Ishikawa (cell line): ENCODE measurements at regions not wholly inside any gene's neighbourhood (a gene's known extent, or its start where the extent isn't known, plus 50 kb on each side); places are given as distances from the start of the nearest gene placed in this dataset.

ENCODE experiments used
- CEBPB ChIP-seq: IDR thresholded peaks from 2 replicates; pipeline ENCODE4 v1.6.1; 2012
- CREB1 ChIP-seq: IDR thresholded peaks from 2 replicates; pipeline ENCODE4 v1.6.1; 2012; ENCODE audit warnings: low read depth
- EGR1 ChIP-seq: IDR thresholded peaks from 2 replicates; pipeline ENCODE4 v1.6.1; 2012
- EP300 ChIP-seq: IDR thresholded peaks from 2 replicates; pipeline ENCODE4 v1.6.1; 2012; ENCODE audit warnings: borderline replicate concordance
- FOXM1 ChIP-seq: IDR thresholded peaks from 2 replicates; pipeline ENCODE4 v1.6.1; 2012; ENCODE audit warnings: low read depth, borderline replicate concordance
- NFIC ChIP-seq: IDR thresholded peaks from 2 replicates; pipeline ENCODE4 v1.6.1; 2012
- RAD21 ChIP-seq: IDR thresholded peaks from 2 replicates; pipeline ENCODE4 v1.6.1; 2012; ENCODE audit warnings: low read depth
- TAF1 ChIP-seq: IDR thresholded peaks from 2 replicates; pipeline ENCODE4 v1.6.1; 2012; ENCODE audit warnings: low read depth, mild to moderate bottlenecking
- TCF12 ChIP-seq: IDR thresholded peaks from 2 replicates; pipeline ENCODE4 v1.6.1; 2012; ENCODE audit warnings: low read depth
- TEAD4 ChIP-seq: IDR thresholded peaks from 2 replicates; pipeline ENCODE4 v1.6.1; 2012
- YY1 ChIP-seq: IDR thresholded peaks from 2 replicates; pipeline ENCODE4 v1.6.1; 2012; ENCODE audit warnings: low read depth
- ZBTB7A ChIP-seq: IDR thresholded peaks from 2 replicates; pipeline ENCODE4 v1.6.1; 2012; ENCODE audit warnings: low read depth
- TF ChIP-seq, protein P1 (sequence below): IDR thresholded peaks from 2 replicates; pipeline ENCODE4 v1.6.1; 2012
- TF ChIP-seq, protein P2 (sequence below): IDR thresholded peaks from 2 replicates; pipeline ENCODE4 v1.6.1; 2012
- TF ChIP-seq, protein P3 (sequence below): IDR thresholded peaks from 2 replicates; pipeline ENCODE4 v1.6.1; 2012; ENCODE audit warnings: low read depth, mild to moderate bottlenecking

DNA sequence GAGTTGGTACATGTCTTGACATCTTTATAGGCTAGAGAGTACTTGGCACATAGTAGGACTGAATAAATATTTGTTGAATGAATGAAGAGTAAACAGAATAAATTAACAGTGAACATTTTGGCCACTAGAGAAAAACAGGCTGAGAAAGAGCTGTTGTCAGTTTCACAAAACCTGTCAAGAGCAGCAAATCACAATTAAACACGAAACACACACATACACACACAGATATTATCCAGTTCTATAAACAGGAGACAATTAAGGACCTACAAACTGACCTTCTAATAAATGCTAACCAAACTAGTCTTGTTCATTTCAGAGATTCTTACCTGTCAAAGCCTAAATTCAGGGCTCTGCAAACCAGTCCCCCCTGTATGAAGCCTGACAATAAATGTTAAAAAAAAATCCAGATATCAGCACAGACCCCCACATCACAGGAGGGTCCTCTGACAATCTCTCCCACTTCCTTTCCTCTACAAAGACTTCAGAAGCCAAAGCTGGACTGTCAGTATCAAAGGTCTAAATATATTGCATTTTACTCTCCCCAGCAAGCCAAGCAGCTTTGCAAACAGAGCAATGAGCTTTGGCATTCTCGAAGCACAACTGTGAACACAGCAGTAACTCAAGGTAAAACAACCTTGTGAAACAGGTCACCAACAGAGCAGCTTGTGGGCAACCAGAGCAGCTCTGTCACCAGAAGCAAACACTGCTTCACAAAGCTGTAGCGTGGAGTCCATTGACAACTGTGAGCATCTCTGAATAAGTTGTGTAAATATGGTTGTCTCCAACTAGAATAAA is 229.9 kb downstream of the TBXT start:
- TF ChIP-seq TEAD4 (no peak), CREB1 (no peak), CEBPB (no peak), RAD21 (no peak), TCF12 (no peak)
- TF ChIP-seq, protein P1, sequence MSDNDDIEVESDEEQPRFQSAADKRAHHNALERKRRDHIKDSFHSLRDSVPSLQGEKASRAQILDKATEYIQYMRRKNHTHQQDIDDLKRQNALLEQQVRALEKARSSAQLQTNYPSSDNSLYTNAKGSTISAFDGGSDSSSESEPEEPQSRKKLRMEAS = no peak

DNA sequence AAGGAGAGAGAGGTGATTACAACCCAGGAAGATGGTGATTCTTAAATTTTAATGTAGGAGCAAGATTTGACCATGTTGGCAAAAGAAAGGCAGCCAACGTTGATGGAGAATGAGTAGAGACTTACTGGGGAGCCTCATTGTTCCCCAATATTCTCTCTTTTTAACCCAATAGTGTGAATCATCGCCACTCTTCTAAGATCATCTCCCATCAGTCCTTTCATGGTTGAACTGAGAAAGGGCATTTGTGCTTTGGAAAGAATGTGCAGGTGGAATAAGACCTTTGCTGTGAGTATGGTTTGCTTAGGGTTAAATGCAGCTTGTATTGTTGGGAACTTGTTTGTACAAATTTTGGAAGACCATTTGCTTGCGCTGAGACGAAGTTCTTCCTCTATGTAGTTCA is 231.0 kb downstream of the TBXT start:
- TF ChIP-seq TAF1 (no peak), EP300 (no peak), RAD21 (no peak)

DNA sequence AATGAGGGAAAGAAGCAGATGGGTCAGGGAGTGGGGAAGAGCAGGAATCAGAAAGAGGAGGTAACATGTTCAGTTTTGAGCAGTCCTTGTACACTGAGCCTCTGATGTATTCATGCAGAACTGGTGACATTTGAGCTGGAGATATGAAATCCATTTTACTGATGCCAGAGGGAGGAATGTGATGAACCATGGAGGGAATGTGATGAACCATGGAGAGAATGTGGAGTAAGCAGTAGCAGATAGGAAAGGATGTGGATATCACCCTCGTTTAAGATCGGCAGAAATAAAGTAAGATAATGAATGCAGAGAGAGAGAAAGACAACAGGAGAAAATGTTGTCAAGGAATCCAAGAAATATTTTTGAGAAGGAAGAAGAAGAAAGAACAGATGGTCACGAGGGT is 231.6 kb downstream of the TBXT start:
- no peak for TF ChIP-seq ZBTB7A
- no peak for TF ChIP-seq EGR1
- TF ChIP-seq, protein P2, sequence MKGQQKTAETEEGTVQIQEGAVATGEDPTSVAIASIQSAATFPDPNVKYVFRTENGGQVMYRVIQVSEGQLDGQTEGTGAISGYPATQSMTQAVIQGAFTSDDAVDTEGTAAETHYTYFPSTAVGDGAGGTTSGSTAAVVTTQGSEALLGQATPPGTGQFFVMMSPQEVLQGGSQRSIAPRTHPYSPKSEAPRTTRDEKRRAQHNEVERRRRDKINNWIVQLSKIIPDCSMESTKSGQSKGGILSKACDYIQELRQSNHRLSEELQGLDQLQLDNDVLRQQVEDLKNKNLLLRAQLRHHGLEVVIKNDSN = no peak
- TF ChIP-seq EP300 = no peak

DNA sequence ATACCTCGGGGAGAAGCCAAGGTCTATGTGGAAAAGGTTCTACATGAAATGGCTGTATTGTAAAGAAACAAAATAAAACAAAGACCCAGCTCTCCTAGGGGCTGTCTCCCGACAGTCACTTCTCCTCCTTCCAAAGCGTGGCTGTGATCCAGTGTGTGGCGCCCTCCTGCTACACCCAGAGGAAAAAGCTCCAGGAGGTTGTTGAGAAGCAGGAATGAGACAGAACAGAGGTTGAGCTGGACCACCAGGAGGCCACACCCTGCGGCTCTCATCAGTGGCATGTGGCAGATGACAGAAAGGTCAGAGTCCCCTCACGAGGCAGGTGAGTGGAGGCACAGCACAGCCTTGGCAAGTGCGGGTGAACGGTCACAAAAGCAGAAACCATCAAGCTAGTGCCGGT is 236.0 kb downstream of the TBXT start:
- TF ChIP-seq ZBTB7A (no peak), FOXM1 (no peak), TAF1 (no peak), TCF12 (no peak), CREB1 (no peak), EP300 (no peak), YY1 (no peak), EGR1 (no peak)
- TF ChIP-seq, protein P3, sequence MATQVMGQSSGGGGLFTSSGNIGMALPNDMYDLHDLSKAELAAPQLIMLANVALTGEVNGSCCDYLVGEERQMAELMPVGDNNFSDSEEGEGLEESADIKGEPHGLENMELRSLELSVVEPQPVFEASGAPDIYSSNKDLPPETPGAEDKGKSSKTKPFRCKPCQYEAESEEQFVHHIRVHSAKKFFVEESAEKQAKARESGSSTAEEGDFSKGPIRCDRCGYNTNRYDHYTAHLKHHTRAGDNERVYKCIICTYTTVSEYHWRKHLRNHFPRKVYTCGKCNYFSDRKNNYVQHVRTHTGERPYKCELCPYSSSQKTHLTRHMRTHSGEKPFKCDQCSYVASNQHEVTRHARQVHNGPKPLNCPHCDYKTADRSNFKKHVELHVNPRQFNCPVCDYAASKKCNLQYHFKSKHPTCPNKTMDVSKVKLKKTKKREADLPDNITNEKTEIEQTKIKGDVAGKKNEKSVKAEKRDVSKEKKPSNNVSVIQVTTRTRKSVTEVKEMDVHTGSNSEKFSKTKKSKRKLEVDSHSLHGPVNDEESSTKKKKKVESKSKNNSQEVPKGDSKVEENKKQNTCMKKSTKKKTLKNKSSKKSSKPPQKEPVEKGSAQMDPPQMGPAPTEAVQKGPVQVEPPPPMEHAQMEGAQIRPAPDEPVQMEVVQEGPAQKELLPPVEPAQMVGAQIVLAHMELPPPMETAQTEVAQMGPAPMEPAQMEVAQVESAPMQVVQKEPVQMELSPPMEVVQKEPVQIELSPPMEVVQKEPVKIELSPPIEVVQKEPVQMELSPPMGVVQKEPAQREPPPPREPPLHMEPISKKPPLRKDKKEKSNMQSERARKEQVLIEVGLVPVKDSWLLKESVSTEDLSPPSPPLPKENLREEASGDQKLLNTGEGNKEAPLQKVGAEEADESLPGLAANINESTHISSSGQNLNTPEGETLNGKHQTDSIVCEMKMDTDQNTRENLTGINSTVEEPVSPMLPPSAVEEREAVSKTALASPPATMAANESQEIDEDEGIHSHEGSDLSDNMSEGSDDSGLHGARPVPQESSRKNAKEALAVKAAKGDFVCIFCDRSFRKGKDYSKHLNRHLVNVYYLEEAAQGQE = no peak
- TF ChIP-seq, protein P2 = no peak

DNA sequence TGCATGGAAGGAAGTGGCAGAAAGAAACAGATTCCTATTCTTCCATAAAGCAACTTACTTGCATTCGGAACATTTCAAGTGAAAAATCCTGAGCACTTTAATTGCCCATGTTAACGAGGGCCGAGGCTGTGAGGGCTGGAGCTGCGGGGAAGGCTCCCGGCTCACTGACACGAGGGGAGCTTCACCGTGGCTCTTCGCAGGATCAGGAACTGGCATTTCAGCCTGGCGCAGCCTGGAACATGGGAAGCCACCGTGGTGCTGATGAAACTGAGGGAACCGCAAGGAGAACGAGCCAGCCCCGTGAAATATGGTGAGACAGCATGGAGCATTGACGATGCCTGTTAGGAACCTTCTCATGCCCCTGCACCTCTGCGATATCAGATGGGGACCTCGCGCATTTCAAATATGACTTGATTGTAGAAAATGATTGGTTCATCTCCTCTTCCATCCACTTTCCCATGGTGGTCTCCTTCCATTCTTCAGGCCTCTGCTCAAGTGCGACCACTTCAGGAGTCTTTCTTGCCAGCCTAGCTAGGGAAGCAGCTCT is 236.9 kb downstream of the TBXT start:
- TF ChIP-seq EP300 (no peak), EGR1 (no peak), CEBPB (no peak), TCF12 (no peak), ZBTB7A (no peak), YY1 (no peak)
- TF ChIP-seq, protein P3 = no peak

DNA sequence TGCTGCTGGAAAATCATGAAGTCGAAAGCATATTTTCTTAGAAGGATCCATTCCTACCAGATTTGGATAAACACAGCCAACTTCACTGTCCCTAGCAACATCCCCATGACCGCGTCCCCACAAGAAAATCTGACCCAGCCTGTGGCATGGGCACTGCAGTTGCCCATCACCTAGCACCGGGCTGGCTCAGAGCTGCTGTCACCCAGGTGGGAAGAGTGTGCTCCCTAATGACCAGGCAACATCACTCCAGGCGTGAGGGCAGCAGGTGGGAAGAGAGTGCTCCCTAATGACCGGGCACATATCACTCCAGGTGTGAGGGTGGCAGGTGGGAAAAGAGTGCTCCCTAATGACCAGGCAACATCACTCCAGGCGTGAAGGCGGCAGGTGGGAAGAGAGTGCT is 238.0 kb downstream of the TBXT start:
- TF ChIP-seq CREB1 (no peak), TEAD4 (no peak), YY1 (no peak), FOXM1 (no peak), NFIC (no peak), RAD21 (no peak)
- TF ChIP-seq, protein P1 = no peak
- TF ChIP-seq, protein P3 = no peak
